ENCODE measurements at regions not wholly inside any gene's neighbourhood (a gene's known extent, or its start where the extent isn't known, plus 50 kb on each side); places are given as distances from the start of the nearest gene placed in this dataset.
A peak's percentile ranks its signal among the peaks of the same experiment; 100 is the strongest.
"Not testable (repeated sequence)": the region's sequence is repeated elsewhere in the genome, so short reads cannot be mapped to it uniquely, and the experiment has no call there.

DNA sequence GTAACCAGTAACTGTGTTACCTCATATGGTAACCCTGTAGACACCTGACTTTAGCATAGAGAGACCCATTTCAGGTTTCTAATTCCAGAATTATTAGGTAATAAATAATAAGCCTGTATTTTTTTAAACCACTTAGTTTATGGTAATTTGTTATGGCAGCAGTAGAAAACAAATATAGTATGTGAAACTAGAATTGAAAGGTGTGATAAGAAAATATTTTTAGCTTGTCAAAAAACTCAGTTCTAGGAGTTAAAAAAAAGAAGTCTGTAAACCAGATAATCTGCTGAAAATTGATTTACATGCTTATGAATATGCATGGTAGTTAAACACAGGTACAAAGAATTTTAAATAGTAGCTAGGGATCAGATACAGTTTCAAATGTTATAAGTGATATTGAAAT lies 695.0 kb upstream of the GJE1 start:
- no peak for DNase-seq

DNA sequence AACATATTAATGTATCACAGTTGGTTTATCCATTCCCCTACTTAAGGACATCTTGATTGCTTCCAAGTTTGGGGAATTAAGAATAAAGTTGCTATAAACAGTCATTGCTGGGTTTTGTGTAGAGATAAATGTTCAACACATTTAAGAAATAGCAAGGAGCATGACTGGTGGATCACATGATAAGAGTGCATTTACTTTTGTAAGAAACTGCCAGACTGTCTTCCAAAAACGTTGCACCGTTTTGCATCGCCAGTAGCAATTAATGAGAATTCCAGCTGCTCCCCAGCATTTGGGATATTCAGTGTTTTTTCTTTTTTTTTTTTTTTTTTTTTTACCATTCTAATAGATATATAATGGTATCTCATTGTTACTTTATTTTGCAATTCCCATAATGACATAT lies 695.7 kb upstream of the GJE1 start:
- DNase-seq, result no peak

DNA sequence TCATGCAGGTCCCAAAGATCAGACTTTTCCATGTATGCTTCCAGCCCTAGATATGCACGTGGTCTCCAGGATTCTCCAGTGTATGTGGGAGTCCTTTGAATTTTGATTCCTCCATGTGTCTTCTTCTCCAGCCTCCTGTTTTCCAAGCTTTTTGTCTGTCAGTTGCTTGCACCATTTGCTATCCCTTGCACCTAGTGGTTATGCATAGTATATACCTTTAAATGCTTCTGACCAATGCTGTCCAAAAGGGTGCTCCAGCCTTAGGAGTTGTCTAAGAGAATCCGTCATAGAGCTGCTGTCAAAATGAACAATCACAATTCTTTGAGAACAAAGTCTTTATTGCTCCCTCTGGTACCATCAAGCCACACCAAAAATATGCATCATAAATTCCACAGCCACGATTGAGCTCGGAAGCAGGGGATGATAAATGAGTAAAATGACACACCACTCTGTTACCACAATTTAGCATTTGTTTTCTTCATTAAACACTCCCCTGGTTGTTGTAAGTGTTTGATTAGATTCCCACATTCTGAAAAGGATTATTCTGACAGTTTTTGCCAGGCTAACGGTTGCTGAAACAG lies 706.2 kb upstream of the GJE1 start:
- no peak for DNase-seq

DNA sequence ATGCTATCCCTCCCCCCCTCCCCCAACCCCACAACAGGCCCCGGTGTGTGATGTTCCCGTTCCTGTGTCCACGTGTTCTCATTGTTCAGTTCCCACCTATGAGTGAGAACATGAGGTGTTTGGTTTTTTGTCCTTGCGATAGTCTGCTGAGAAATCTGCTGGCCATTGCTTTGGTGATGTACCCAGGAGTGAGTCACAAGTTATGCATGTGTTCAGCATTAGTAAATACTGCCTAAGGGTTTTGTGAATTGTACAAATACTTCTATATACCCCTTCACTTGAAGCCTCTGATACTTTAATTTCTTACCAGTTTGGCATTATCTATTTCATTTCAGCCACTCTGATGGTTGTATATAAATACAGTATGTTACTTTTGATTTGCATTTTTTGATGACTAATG lies 711.3 kb upstream of the GJE1 start:
- no peak for DNase-seq

DNA sequence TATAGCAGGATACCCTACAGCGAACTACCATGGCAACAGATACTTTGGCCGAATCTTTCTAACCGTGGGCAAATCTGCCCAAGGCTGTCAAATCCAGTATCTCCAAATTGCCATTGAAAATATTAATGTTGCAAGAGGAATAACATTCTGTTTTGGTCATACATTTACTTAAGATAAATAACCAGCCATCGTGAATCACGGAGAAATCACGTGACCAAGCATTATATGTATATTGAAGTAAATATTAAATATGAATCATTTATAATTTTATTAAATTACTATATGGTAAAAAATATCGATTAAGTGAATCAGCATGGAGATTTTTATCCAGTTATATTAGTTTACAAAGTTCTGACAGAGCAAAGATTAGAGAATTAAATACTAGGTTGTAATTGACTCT lies 714.6 kb upstream of the GJE1 start:
- DNase-seq, result no peak

DNA sequence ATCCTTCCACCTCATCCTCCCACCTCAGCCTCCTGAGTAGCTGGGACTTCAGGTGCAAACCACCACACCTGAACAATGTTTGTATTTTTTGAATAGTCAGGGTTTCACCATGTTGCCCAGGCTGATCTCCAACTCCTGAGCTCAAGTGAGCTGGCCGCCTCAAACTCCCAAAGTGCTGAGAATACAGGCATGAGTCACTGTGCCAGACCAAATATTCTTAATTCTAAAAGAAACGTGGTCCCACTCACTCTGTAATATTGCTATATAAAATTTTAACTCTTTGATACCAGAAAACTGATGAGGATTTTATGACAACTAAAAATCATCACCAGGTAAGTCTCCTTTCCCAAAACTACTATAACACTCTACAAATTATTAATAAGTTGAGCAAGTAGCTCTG lies 716.8 kb upstream of the GJE1 start:
- DNase-seq, result no peak

DNA sequence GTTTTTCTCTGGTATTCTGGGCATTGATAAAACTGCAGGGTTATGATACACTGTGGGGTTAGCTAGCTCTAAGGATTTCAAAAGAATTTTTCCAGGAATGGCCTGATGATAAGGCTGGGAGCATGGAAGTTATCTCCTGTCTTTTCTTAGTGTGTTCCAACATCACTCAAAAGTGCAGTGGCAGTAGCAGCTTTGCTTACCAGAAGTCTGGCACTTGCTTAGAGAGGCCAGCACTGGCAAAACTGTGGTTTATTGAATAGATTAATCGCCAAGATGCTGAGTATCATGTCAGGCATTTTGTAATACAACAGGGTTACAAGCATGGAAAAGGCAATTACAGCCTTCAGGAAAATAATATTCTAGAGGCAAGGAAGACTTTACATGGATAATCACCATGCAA lies 719.5 kb upstream of the GJE1 start:
- no peak for DNase-seq

DNA sequence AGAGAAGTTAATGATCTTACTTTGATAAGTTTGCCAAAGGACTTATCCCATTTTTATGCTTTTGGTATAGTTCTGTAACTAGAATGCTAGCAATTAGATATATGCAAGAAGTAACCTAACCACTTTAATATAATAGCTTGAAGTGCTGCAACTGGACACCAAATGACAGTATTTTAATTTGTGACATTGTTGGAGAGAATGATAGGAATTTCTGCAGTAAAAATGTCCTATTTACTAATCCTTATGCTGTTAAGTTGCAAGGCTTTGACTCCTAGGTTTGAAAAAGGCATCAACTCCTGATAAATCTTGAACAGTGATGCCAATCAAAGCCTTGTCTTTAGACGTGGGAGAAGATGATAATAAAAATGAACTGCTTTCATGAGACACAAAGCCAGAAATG lies 726.0 kb upstream of the GJE1 start:
- DNase-seq, result no peak

DNA sequence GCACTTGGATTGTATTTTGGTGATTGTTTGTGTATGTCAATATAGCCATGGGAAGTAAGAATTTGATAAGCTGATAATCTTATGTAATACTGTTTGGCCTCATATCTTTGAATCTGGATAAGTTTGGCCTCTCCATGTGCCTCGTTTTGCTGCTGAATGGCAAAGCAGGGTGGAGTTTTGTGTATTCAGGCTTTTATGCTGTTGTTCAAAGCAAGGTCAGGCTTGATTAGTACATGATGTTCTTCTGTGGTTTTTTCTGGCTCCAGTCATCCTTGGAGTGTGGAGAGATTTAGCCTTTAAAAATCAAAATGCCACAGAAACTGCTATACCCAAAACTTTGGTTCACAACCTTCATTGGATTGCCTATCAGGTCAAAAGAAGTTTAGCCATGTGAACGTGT lies 728.9 kb upstream of the GJE1 start:
- DNase-seq, result no peak

DNA sequence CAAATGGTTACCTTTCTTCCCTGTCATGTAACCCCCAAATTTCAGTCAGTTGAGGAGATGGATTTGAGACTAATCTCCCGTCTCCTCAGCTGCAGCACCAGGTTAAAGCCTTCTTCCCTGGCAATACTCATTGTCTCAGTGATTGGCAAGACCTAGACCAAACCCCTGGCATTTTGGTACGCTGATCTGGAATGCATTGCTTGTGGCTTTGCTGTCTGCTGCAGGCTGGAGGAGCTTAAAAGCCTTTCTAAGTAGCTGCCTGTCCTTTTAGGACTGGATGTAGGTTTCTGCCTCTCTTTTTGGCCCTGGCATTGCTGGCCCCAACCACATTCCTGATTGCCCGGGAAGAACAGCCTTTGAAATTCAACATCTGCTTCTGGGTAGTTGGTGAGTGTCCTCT lies 729.6 kb upstream of the GJE1 start:
- DNase-seq, result no peak

DNA sequence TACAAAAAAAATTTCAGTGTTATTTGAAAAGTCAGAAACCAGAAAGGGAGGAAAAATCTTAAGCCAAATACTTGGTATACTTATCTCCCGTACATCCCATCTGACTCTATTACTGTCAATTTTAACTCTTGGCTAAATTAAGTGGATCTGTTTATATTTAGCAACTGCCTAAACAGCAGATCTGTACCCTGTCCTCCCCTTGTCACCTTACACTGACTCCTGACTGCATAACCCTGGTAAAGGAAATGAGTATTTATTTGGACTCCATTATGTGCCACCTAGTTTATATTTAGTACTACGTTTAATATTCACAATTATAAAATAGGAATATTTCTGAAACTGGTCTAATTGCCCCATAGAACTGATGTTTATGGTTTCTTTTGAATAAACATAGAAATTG lies 730.2 kb upstream of the GJE1 start:
- no peak for DNase-seq

DNA sequence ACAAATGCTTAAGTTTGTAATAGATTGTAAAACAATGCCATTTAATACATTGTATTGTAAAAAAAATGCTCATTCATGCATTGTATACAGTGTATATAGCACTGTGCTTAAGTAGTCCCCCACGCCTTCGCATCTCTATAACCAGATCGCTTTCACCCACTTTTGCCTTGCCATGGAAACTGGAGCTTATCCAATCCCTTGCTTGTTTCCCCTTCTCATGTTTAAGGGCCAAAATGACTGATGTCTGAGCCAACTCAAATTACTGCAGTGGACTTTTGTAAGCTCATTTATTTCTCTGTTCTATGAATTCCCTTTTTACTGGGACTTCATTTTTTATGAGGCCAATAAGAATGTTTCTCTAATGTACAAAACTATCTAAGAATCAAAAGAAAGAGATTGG lies 730.9 kb upstream of the GJE1 start:
- peak; percentile 35 for DNase-seq

DNA sequence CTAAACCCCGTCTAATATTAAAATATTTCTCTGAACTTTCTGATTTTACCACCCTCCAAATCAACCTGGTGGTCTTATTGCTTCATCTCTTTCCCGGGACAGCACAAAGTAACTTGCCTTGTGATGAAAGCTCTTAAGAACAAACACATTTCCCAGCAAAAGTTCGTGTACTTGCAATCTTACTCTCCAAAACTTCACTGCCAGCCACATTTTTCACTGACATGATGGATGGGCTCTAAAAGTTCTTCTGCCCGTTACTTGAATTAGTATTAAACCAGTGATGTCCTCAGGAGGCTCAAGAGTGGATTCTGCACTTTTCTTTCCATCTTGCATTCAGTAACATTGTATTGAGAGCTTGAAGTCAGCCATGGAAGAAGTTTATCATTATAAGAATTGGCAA lies 731.6 kb upstream of the GJE1 start:
- no peak for DNase-seq

DNA sequence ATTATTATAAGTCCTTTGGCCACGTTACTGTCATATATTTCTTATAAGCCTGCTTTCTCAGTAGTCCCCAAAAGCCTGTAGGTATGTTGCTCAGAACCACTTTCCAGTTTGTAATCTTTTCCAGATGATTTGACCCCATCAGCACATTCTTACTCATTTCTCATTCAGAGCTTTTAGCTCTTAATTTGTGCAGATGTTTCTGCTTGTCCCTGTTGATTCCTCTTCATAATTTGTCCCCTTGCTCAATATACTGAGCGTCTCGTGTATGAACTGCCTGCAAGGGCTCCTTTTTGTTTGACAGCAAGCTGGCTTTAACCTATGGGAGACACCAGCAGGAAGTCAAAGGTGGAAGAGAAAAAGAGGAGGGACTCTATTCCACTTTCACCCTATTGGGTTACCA lies 733.8 kb upstream of the GJE1 start:
- DNase-seq, result no peak

DNA sequence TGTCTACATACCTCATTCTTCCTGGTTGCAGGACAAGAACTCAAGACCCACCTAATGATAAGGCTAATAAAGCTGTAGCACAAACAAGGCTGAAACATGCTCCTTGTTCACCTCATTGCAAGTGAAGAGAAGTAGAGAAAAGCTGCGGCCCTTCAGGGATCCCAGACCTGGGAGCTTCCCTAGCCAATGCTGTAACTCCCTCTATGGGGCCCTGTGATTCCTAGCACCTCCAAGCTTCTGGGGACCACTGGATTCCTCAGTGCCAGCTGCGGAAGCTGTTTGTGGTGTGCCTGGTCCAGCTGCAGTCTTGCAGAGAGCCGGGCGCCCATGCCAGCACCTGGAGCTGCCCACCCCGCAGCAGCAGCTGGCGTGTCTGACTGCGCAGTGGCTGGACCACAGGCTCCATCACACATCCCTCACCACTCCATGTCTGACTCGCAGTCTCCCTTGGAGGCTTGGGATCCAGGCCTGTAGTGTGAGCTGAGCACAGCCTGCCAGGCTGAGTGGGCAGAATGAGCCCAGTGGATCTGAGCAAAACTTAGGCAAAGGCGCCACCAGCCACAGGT lies 737.2 kb upstream of the GJE1 start:
- DNase-seq, result no peak

DNA sequence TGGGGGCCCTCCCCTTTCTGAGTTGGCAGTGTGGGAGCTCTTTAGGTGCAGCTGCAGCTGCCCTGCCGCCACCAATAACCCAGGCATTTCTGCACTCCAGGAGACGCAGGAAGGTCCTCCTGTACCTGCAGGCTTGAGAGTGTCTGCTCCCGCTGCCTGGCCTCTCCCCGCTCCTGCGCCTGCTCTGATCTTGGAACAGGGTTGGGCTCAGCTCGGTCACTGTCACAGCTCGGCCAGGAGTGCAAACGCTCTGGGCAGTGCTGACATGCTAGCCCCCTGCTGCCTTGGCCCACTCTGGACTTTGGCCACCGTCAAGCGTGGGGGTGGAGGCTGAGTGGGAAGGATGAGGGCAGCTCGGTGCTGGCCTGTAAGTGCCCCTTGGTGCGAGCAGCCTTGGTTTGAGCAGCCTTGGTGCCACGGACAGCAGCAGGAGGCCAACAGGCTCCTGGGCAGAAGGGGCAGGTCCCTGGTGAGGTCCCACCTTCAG lies 738.1 kb upstream of the GJE1 start:
- no peak for DNase-seq

DNA sequence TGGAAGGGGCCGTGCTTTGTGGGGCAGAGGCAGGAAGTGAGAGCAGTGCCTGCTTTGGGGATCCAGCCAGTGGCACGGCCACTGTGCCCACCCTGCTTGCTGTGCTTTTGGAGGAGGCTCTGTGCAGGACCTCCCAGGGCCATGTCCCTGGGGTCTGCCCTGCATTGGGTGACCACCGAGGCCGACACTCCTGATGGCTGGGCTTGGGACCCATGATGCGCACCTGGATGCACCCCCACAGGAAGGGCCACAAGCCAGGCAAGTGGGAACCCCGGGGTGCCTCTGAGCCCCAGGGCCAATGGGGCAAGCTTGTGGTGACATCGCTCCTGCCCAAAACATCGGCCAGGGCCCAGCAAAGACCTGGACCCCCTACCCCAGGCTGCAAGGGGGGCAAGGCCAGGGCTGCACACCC lies 738.6 kb upstream of the GJE1 start:
- no peak for DNase-seq

DNA sequence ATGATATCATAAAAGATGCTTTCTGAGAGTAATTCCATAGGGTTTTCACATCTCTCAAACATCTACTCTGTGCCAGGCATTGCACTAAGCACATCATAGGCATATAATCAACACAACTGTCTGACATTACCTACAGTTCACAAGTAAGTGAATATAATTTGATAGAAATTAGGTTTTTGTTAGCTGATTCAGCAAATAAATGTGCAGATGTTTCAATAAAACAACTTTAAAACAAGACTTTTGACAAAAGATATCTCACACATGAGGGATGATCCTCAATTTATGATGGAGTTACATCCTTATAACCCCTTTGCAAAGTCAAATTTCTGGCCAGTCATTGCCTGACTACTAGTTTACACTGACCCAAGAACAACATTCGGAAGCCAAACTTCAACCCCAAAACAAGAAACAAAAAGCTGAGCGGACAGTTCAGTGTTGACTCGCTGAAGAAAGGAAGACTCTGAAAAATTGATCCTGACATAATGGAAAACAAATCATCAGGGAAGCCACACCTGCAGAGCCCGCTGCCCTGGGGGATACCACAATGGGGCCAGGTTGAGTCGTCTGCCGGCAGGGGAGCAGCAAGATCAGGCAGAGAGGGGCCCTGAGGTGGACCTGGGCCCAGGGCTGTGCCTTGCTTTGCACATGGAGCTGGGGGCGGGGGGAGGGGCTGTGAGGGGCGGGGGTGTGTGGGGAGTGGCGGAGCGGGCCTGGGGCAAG lies 739.2 kb upstream of the GJE1 start:
- DNase-seq, result no peak

DNA sequence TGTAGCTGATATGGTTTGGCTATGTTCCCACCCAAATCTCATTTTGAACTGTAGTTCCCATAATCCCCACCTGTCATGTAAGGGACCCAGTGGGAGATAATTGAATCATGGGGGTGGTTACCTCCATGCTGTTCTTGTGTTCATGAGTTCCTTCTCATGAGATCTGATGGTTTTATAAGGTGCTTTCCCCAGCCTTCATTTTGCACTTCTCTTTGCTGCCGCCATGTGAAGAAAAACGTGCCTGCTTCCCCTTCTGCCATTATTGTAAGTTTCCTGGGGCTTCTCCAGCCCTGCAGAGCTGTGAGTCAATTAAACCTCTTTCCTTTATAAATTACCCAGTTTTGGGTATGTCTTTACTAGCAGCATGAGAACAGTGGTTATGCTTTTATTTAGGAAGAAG lies 741.6 kb upstream of the GJE1 start:
- not testable (repeated sequence) for DNase-seq

DNA sequence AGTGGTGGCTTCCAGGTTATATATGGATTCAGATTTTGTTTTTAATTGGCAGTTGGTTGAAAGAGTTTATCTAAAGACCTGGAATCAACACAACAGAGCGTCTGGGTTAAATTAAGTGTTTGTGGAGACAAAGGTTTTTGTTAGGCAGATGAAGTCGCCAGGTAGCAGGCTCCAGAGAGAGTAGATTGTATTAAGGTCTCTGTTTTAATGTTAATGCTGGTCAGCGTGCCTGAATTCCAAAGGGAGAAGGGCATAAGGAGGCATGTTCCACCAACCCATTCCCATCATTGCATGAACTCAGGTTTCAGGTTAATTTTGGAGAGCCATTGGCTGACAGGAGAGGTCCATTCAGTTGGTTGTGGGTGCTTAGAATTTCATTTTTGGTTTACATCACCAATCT lies 744.1 kb upstream of the GJE1 start:
- no peak for DNase-seq

DNA sequence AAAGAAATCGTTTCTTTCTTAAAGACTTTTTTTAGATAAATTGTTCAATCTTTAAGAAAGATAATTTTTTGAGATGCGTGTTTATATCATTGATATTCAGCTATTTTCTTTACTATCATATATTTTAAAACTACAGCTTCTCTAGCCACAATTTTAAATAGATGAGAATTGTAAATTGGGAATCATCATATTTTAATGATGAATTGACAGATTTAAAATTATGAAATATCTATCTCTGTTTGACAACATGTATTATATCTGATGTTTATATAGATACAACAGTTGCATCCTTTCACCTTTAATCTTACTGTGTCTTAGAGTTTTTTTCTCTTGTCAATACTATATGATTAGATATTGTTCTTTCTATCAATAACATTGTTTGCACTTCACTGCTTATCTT lies 762.3 kb upstream of the GJE1 start:
- DNase-seq, result no peak

DNA sequence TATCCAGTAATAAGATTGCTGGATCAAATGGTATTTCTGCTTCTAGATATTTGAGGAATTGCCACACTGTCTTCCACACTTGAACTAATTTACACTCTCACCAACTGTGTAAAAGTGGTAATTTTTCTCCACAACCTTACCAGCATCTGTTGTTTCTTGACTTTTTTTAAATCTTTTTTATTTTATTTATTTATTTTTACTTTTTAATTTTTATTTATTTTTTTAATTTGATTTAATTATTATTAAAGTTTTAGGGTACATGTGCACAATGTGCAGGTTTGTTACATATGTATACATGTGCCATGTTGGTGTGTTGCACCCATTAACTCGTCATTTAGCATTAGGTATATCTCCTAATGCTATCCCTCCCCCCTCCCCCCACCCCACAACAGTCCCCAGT lies 765.9 kb upstream of the GJE1 start:
- not testable (repeated sequence) for DNase-seq

DNA sequence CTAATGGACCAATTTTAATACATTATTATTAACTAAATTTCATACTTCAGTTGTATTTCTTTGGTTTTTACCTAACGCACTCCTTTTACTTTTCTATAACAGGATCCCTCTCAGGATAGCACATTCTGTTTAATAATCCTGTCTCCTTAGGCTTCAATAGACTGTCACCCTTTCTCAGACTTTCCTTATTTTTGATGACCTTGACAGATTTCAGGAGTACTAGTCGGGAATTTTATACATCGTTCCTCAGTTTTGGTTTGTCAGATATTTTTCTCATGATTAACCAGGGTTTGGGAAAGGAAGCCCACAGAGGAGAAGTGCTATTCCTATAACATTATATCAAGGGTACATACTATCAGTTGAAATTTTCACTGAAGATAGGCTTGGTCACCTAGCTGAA lies 768.0 kb upstream of the GJE1 start:
- no peak for DNase-seq

DNA sequence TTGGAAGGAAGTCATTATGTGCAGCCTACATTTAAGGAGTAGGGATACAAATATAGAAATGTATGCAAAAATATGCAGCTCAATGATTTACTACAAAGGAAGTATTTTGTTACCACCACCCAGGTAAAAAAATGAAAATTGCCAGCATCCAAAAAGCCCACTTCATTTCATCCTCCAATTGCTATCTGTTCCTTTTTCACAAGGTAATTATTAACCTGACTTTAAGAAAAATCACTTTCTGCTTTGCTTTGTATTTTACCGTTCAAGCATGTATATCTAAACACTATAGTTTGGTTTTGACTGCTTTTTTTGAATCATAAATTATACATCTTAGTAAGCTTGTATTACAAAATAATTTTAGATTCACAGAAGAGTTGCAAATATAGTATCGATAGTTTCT lies 768.5 kb upstream of the GJE1 start:
- DNase-seq, result no peak

DNA sequence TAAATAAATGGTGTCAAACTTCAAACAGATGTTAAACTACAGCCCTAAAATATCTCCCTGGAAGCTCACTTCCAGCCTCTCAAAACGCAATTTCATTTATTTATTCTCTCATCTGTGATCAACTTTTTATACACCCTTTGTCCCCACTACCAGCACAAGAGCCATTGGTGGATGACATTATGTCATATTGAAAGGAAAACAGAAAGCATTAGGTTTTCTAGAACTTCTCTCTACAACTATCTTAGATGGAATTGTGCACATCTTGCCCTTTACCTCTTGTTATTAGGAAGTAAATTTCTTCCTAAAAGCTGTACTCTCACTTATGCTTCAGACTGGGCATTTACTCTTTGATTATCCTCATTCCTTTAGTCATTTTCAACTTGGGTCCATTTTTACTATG lies 771.2 kb upstream of the GJE1 start:
- DNase-seq, result no peak

All from NCI-H446 treated with DMSO at 0.1 percent for 48 hours (cell line).